ENCODE measurements at regions not wholly inside any gene's neighbourhood (a gene's known extent, or its start where the extent isn't known, plus 50 kb on each side); places are given as distances from the start of the nearest gene placed in this dataset.

DNA sequence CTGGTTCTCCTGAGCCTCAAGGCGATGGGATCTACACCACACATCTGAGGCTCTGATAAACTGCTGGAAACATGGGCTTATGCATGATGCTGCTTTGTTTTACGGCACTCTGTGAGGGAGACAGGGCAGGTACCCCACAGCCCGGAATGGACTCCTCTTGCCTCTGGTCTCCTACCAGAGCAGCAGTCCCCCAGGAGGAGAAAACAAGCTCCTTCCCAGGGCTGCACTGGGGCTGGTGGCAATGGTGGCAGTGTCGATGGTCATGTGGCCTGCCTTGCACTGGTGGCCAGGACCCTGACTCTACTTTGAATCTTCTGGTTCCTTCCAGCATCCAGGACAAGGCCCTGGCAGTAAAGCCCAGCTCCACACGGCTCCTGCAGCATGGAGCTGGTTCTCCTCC lies 79.4 kb downstream of the TOMM20 start:
- POLR2A ChIA-PET: no interaction called here
- H3K27ac ChIP-seq (ENCODE audit: low read depth, low read length): peak overlapping the region; percentile 99

GRCh38 chr1:235047331-235047871 lies 81.2 kb downstream of the TOMM20 start:
- no peak for DNase-seq (ENCODE audit: low read depth, low spot score)
- TF ChIP-seq, protein P1, sequence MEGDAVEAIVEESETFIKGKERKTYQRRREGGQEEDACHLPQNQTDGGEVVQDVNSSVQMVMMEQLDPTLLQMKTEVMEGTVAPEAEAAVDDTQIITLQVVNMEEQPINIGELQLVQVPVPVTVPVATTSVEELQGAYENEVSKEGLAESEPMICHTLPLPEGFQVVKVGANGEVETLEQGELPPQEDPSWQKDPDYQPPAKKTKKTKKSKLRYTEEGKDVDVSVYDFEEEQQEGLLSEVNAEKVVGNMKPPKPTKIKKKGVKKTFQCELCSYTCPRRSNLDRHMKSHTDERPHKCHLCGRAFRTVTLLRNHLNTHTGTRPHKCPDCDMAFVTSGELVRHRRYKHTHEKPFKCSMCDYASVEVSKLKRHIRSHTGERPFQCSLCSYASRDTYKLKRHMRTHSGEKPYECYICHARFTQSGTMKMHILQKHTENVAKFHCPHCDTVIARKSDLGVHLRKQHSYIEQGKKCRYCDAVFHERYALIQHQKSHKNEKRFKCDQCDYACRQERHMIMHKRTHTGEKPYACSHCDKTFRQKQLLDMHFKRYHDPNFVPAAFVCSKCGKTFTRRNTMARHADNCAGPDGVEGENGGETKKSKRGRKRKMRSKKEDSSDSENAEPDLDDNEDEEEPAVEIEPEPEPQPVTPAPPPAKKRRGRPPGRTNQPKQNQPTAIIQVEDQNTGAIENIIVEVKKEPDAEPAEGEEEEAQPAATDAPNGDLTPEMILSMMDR (IDR thresholded peaks at IDR 0.05; ENCODE audit: low read depth, low read length): no peak
- H3K4me3 ChIP-seq (ENCODE audit: low read depth, low read length): no peak overlapping the region
- POLR2A ChIA-PET: interaction anchor here (1.0 to 1.6 kb wide), 5 partner anchors 20 to 434 kb away, joined by 3 to 6 read pairs (median 4); no protein-coding TSS in a partner anchor
- peak overlapping the region; percentile 99 for H3K27ac ChIP-seq (ENCODE audit: low read depth, low read length)
- no peaks in the 10 kb centered on the region for H3K27me3 ChIP-seq (ENCODE audit: control insufficient read depth, insufficient read depth, low read length)
- H3K9me3 ChIP-seq (ENCODE audit: control insufficient read depth, insufficient read depth, low read length): no peaks in the 10 kb centered on the region
- CTCF ChIA-PET: interaction anchor here (1.2 kb wide), 1 partner anchor 36 kb away, joined by 5 read pairs; no protein-coding TSS in a partner anchor

More for the DNA sequence above, 79.4 kb downstream of the TOMM20 start:
- CTCF ChIA-PET: no interaction called here
- Histone ChIP-seq H3K4me3 (ENCODE audit: low read depth, low read length) (no peak overlapping the region), H3K9me3 (ENCODE audit: control insufficient read depth, insufficient read depth, low read length) (no peaks in the 10 kb centered on the region), H3K27me3 (ENCODE audit: control insufficient read depth, insufficient read depth, low read length) (no peaks in the 10 kb centered on the region)
- TF ChIP-seq, protein P1 (IDR thresholded peaks at IDR 0.05; ENCODE audit: low read depth, low read length): no peak
- DNase-seq (ENCODE audit: low read depth, low spot score): no peak

- TF ChIP-seq, protein P1 (IDR thresholded peaks at IDR 0.05; ENCODE audit: low read depth, low read length): no peak
- DNase-seq (ENCODE audit: low read depth, low spot score): no peak
- H3K27me3 ChIP-seq (ENCODE audit: control insufficient read depth, insufficient read depth, low read length): no peaks in the 10 kb centered on the region
- no peaks in the 10 kb centered on the region for H3K9me3 ChIP-seq (ENCODE audit: control insufficient read depth, insufficient read depth, low read length)
- ChIA-PET POLR2A (no interaction called here), CTCF (no interaction called here)
- H3K4me3 ChIP-seq (ENCODE audit: low read depth, low read length): no peak overlapping the region
- H3K27ac ChIP-seq (ENCODE audit: low read depth, low read length): no peak overlapping the region
Observed at GRCh38 chr1:235045921-235046601, 82.6 kb downstream of the TOMM20 start.

DNA sequence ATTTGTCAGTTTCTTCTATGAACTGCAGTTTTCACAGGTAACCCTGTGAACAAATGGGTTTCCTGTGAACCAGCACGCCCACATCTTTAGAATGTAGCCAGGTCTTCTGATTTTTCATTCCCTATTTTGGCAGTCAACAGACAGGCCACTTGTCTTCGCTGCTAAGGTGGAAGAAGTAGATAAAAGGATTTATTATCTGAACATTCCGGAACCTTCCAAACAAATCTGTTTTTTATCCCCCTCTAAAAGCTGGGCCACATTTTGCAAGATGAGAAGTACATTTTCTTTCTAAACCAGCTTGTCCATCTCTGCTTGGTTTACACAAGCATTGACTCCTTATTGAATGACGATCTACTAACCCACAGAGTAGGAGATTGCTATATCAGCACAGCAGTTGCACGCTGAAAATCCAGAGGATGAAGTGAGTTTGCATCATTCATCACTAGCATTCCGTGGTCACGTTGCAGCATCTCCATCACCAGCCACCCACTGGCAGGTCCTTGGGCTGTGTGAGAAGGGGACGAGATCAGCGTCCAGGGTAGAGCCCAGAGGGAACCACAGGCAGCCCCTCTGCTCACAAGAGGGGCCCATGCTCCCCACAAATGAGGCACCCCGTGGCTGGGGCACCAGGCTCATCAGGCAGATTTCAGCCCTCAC lies 83.5 kb downstream of the TOMM20 start:
- TF ChIP-seq, protein P1 (IDR thresholded peaks at IDR 0.05; ENCODE audit: low read depth, low read length): no peak
- Histone ChIP-seq H3K9me3 (ENCODE audit: control insufficient read depth, insufficient read depth, low read length) (0 out of 2 replicates have a peak, but pooled peaks cover 2% of the 10 kb centered on the region), H3K27me3 (ENCODE audit: control insufficient read depth, insufficient read depth, low read length) (no peaks in the 10 kb centered on the region), H3K4me3 (ENCODE audit: low read depth, low read length) (no peak overlapping the region), H3K27ac (ENCODE audit: low read depth, low read length) (no peak overlapping the region)
- POLR2A ChIA-PET: no interaction called here
- CTCF ChIA-PET: no interaction called here
- DNase-seq (ENCODE audit: low read depth, low spot score): no peak

DNA sequence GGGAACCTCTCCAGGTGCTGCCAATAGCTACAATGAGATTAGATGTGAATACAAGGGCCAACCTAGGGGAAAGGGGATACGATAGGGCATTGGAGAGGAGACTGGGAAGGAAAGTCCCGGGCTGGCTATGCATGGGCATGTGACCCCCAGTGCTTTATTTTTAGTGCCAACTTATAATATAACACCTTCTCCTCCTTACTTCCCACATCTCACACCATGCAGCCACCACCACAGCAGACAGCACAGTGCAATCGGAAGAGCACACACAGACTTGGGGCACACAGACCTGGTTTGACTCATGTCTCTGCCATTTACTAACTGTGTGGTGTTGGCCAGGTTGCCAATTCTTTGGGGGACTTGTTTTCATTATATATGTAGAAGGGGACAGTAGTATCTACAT lies 85.4 kb downstream of the TOMM20 start:
- no peak overlapping the region for H3K27ac ChIP-seq (ENCODE audit: low read depth, low read length)
- TF ChIP-seq, protein P1 (IDR thresholded peaks at IDR 0.05; ENCODE audit: low read depth, low read length): no peak
- no peaks in the 10 kb centered on the region for H3K27me3 ChIP-seq (ENCODE audit: control insufficient read depth, insufficient read depth, low read length)
- no peak overlapping the region for H3K4me3 ChIP-seq (ENCODE audit: low read depth, low read length)
- ChIA-PET POLR2A (no interaction called here), CTCF (no interaction called here)
- DNase-seq (ENCODE audit: low read depth, low spot score): no peak
- 0 out of 2 replicates have a peak, but pooled peaks cover 5% of the 10 kb centered on the region for H3K9me3 ChIP-seq (ENCODE audit: control insufficient read depth, insufficient read depth, low read length)

All from AG04450 (cell line).